Keratinocyte (primary cell): ENCODE measurements at regions not wholly inside any gene's neighbourhood (a gene's known extent, or its start where the extent isn't known, plus 50 kb on each side); places are given as distances from the start of the nearest gene placed in this dataset.

Experiments used
- DNase-seq: peaks from one replicate; pipeline ENCODE4 v3.0.0-alpha.2; 2011; ENCODE audit warnings: low read depth, missing footprints, low spot score
- FAIRE-seq: peaks from 2 replicates; lab custom pipeline; 2011; peaks lifted over from hg19 to GRCh38; lab: Jason Lieb, UNC
- H2AFZ ChIP-seq: 2 replicates; pipeline ENCODE4 v1.6.0; 2012; ENCODE audit warnings: low read length, control low read depth, inconsistent platforms; ENCODE audit not compliant: control insufficient read depth
- H3K27ac ChIP-seq: 2 replicates; pipeline ENCODE4 v1.5.1; 2011; ENCODE audit warnings: low read length; ENCODE audit not compliant: control insufficient read depth, insufficient read depth
- H3K27me3 ChIP-seq: 3 replicates; pipeline ENCODE4 v1.6.0; 2011; ENCODE audit warnings: low read length; ENCODE audit not compliant: control insufficient read depth, insufficient read depth; ENCODE audit errors: extremely low read depth
- H3K36me3 ChIP-seq, 2 experiments: 2 replicates in 1 of 2; 3 replicates in 1 of 2; pipeline ENCODE4 v1.5.1; 2011; ENCODE audit warnings: low read length in 2 of 2, mild to moderate bottlenecking in 1 of 2; ENCODE audit not compliant: control insufficient read depth in 2 of 2, insufficient read depth in 2 of 2; ENCODE audit errors: extremely low read depth in 1 of 2
- H3K4me1 ChIP-seq: 3 replicates; pipeline ENCODE4 v1.5.1; 2011; ENCODE audit warnings: low read length; ENCODE audit not compliant: control insufficient read depth, insufficient read depth; ENCODE audit errors: extremely low read depth
- H3K4me2 ChIP-seq: 3 replicates; pipeline ENCODE4 v1.6.0; 2011; ENCODE audit warnings: low read depth, low read length; ENCODE audit not compliant: control insufficient read depth, insufficient read depth; ENCODE audit errors: extremely low read depth
- H3K4me3 ChIP-seq, 3 experiments: fragments of 200-600 bp in 1 of 3; sonication (generic) in 1 of 3; 2 replicates in 2 of 3; 3 replicates in 1 of 3; pipeline ENCODE4 v1.5.1; 2011 to 2016; ENCODE audit warnings: low read length in 3 of 3, mild to moderate bottlenecking in 3 of 3, control low read depth in 2 of 3, inconsistent platforms in 1 of 3, low read depth in 1 of 3, mixed read lengths in 1 of 3, mixed run types in 1 of 3, moderate library complexity in 1 of 3; ENCODE audit not compliant: control insufficient read depth in 2 of 3, insufficient read depth in 2 of 3; ENCODE audit errors: extremely low read depth in 1 of 3
- H3K79me2 ChIP-seq: 2 replicates; pipeline ENCODE4 v1.6.0; 2012; ENCODE audit warnings: low read length; ENCODE audit not compliant: control insufficient read depth, insufficient read depth
- H3K9ac ChIP-seq: 3 replicates; pipeline ENCODE4 v1.6.0; 2011; ENCODE audit warnings: low read length; ENCODE audit not compliant: control insufficient read depth, insufficient read depth; ENCODE audit errors: extremely low read depth
- H3K9me1 ChIP-seq: 3 replicates; pipeline ENCODE4 v1.6.0; 2011; ENCODE audit warnings: low read length; ENCODE audit not compliant: control insufficient read depth, insufficient read depth; ENCODE audit errors: extremely low read depth
- H3K9me3 ChIP-seq: 2 replicates; pipeline ENCODE4 v1.5.1; 2012; ENCODE audit warnings: low read depth, low read length; ENCODE audit not compliant: control insufficient read depth
- H4K20me1 ChIP-seq: 3 replicates; pipeline ENCODE4 v1.6.0; 2011; ENCODE audit warnings: low read length; ENCODE audit not compliant: control insufficient read depth, insufficient read depth; ENCODE audit errors: extremely low read depth
- CTCF ChIP-seq, 3 experiments: IDR thresholded peaks in 1 of 3; conservative IDR thresholded peaks in 1 of 3; optimal IDR thresholded peaks in 1 of 3; 2 replicates in 2 of 3; 3 replicates in 1 of 3; pipeline versions ENCODE3 to v1.5.1; 2011; ENCODE audit warnings: low read length in 3 of 3, mild to moderate bottlenecking in 3 of 3, moderate library complexity in 2 of 3, control low read depth in 1 of 3, inconsistent platforms in 1 of 3; ENCODE audit not compliant: insufficient read depth in 2 of 3; ENCODE audit errors: extremely low read depth in 1 of 3
- EZH2 ChIP-seq: IDR thresholded peaks from one replicate; pipeline ENCODE4 v1.6.1; 2012; ENCODE audit warnings: inconsistent platforms, mild to moderate bottlenecking, low read length, moderate library complexity
- dilution Hi-C: fragments of 300-500 bp; cut with MboI; formaldehyde crosslinking; loops from one replicate; pipeline ENCODE4 v1.7.0; 2020; ENCODE audit warnings: low sequenced_read_pairs; ENCODE audit not compliant: extremely low pct_ligation_motif_present

- H3K27me3 ChIP-seq: no peaks in the 10 kb centered on the region
- no peak for FAIRE-seq
- no peaks in the 10 kb centered on the region for H3K9me1 ChIP-seq
- no peak for DNase-seq
- no peak for TF ChIP-seq CTCF (optimal IDR thresholded peaks at IDR 0.05 in 1 of 3, IDR thresholded peaks at IDR 0.05 in 1 of 3, conservative IDR thresholded peaks at IDR 0.05 in 1 of 3; ENCODE audit: extremely low read depth in 1 of 3, insufficient read depth in 2 of 3, low read length in 3 of 3)
- TF ChIP-seq EZH2: no peak
- no peaks in the 10 kb centered on the region for H3K9me3 ChIP-seq
- H2AFZ ChIP-seq: no peak overlapping the region
- no peaks in the 10 kb centered on the region for H3K36me3 ChIP-seq
- dilution Hi-C loops: no loop called here
- H3K4me1 ChIP-seq: no peaks in the 10 kb centered on the region
- H3K27ac ChIP-seq: no peak overlapping the region
- no peaks in the 10 kb centered on the region for H4K20me1 ChIP-seq
- H3K4me3 ChIP-seq: no peak overlapping the region
- H3K9ac ChIP-seq: no peak overlapping the region
- no peaks in the 10 kb centered on the region for H3K79me2 ChIP-seq
- no peak overlapping the region for H3K4me2 ChIP-seq
Measured at GRCh38 chr12:93103154-93103553, 174.1 kb upstream of the EEA1 start.

- TF ChIP-seq CTCF (optimal IDR thresholded peaks at IDR 0.05 in 1 of 3, IDR thresholded peaks at IDR 0.05 in 1 of 3, conservative IDR thresholded peaks at IDR 0.05 in 1 of 3; ENCODE audit: extremely low read depth in 1 of 3, insufficient read depth in 2 of 3, low read length in 3 of 3) (no peak), EZH2 (no peak)
- no peaks in the 10 kb centered on the region for H3K9me3 ChIP-seq
- H4K20me1 ChIP-seq: no peaks in the 10 kb centered on the region
- DNase-seq: no peak
- no peaks in the 10 kb centered on the region for H3K36me3 ChIP-seq
- no peak overlapping the region for H3K9ac ChIP-seq
- H3K27me3 ChIP-seq: no peaks in the 10 kb centered on the region
- no peaks in the 10 kb centered on the region for H3K79me2 ChIP-seq
- FAIRE-seq: no peak
- H3K9me1 ChIP-seq: no peaks in the 10 kb centered on the region
- no peak overlapping the region for H2AFZ ChIP-seq
- dilution Hi-C loops: no loop called here
- no peak overlapping the region for H3K4me3 ChIP-seq
- H3K4me2 ChIP-seq: no peak overlapping the region
- H3K27ac ChIP-seq: no peak overlapping the region
- H3K4me1 ChIP-seq: no peaks in the 10 kb centered on the region
Measured at GRCh38 chr12:93104535-93104934, 175.4 kb upstream of the EEA1 start.
